ENCODE measurements at regions not wholly inside any gene's neighbourhood (a gene's known extent, or its start where the extent isn't known, plus 50 kb on each side); places are given as distances from the start of the nearest gene placed in this dataset.

DNA sequence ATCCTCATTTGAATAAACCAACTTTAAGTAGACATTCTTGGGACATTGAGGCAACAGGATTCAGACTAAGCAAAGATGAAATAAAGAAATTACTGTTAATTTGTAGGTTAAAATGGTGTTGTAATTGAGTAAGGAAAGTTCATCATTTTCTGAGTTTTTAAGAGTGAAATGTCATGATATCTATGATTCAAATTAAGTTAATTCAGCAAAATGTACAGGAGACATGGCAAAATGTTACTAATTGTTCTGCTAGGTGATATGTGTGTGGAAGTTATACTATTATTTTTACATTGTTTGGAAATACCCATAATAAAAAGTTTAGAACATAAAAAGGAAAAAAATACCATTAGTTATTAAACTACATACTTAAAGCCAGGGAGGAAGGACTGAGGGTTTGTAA, 55.0 kb upstream of the EGLN3 start (continued):
- TF ChIP-seq, protein P1, sequence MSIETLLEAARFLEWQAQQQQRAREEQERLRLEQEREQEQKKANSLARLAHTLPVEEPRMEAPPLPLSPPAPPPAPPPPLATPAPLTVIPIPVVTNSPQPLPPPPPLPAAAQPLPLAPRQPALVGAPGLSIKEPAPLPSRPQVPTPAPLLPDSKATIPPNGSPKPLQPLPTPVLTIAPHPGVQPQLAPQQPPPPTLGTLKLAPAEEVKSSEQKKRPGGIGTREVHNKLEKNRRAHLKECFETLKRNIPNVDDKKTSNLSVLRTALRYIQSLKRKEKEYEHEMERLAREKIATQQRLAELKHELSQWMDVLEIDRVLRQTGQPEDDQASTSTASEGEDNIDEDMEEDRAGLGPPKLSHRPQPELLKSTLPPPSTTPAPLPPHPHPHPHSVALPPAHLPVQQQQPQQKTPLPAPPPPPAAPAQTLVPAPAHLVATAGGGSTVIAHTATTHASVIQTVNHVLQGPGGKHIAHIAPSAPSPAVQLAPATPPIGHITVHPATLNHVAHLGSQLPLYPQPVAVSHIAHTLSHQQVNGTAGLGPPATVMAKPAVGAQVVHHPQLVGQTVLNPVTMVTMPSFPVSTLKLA (conservative IDR thresholded peaks at IDR 0.05): no peak
- peak; percentile 46 for TF ChIP-seq C11orf30 (IDR thresholded peaks at IDR 0.05; ENCODE audit: low read depth)
- no peak for TF ChIP-seq THRAP3 (IDR thresholded peaks at IDR 0.05; ENCODE audit: borderline replicate concordance)
- TF ChIP-seq RBM15 (IDR thresholded peaks at IDR 0.05; ENCODE audit: insufficient read depth, low read length): no peak
- peak; percentile 73 for TF ChIP-seq ZNF316 (IDR thresholded peaks at IDR 0.05)
- no peak for TF ChIP-seq PTRF (tag; IDR thresholded peaks at IDR 0.05)
- no peak for TF ChIP-seq CBFA2T3 (IDR thresholded peaks at IDR 0.05)
- no peak for TF ChIP-seq SIRT6 (IDR thresholded peaks at IDR 0.05; ENCODE audit: low read depth, low read length)
- no peak for TF ChIP-seq SRSF7 (optimal IDR thresholded peaks at IDR 0.05; ENCODE audit: low read depth, low read length)
- no peak for TF ChIP-seq ETV6 (IDR thresholded peaks at IDR 0.05; ENCODE audit: borderline replicate concordance in 1 of 2, low read depth in 2 of 2, low read length in 1 of 2)
- no peak for TF ChIP-seq ETV6 (CRISPR knock-in tag; IDR thresholded peaks at IDR 0.05; ENCODE audit: borderline replicate concordance)
- TF ChIP-seq GABPB1 (CRISPR knock-in tag; IDR thresholded peaks at IDR 0.05): no peak
- TF ChIP-seq NCOA6 (IDR thresholded peaks at IDR 0.05): no peak
- TF ChIP-seq RBM14 (IDR thresholded peaks at IDR 0.05; ENCODE audit: borderline replicate concordance, insufficient read depth, low read depth, low read length): no peak
- TF ChIP-seq, protein P2, sequence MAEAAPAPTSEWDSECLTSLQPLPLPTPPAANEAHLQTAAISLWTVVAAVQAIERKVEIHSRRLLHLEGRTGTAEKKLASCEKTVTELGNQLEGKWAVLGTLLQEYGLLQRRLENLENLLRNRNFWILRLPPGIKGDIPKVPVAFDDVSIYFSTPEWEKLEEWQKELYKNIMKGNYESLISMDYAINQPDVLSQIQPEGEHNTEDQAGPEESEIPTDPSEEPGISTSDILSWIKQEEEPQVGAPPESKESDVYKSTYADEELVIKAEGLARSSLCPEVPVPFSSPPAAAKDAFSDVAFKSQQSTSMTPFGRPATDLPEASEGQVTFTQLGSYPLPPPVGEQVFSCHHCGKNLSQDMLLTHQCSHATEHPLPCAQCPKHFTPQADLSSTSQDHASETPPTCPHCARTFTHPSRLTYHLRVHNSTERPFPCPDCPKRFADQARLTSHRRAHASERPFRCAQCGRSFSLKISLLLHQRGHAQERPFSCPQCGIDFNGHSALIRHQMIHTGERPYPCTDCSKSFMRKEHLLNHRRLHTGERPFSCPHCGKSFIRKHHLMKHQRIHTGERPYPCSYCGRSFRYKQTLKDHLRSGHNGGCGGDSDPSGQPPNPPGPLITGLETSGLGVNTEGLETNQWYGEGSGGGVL (CRISPR knock-in tag; IDR thresholded peaks at IDR 0.05): no peak
- TF ChIP-seq, protein P3, sequence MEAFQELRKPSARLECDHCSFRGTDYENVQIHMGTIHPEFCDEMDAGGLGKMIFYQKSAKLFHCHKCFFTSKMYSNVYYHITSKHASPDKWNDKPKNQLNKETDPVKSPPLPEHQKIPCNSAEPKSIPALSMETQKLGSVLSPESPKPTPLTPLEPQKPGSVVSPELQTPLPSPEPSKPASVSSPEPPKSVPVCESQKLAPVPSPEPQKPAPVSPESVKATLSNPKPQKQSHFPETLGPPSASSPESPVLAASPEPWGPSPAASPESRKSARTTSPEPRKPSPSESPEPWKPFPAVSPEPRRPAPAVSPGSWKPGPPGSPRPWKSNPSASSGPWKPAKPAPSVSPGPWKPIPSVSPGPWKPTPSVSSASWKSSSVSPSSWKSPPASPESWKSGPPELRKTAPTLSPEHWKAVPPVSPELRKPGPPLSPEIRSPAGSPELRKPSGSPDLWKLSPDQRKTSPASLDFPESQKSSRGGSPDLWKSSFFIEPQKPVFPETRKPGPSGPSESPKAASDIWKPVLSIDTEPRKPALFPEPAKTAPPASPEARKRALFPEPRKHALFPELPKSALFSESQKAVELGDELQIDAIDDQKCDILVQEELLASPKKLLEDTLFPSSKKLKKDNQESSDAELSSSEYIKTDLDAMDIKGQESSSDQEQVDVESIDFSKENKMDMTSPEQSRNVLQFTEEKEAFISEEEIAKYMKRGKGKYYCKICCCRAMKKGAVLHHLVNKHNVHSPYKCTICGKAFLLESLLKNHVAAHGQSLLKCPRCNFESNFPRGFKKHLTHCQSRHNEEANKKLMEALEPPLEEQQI (IDR thresholded peaks at IDR 0.05): no peak
- TF ChIP-seq LCOR (CRISPR knock-in tag; IDR thresholded peaks at IDR 0.05): no peak
- TF ChIP-seq CBX5 (IDR thresholded peaks at IDR 0.05; ENCODE audit: borderline replicate concordance, low read depth): no peak
- TF ChIP-seq, protein P4, sequence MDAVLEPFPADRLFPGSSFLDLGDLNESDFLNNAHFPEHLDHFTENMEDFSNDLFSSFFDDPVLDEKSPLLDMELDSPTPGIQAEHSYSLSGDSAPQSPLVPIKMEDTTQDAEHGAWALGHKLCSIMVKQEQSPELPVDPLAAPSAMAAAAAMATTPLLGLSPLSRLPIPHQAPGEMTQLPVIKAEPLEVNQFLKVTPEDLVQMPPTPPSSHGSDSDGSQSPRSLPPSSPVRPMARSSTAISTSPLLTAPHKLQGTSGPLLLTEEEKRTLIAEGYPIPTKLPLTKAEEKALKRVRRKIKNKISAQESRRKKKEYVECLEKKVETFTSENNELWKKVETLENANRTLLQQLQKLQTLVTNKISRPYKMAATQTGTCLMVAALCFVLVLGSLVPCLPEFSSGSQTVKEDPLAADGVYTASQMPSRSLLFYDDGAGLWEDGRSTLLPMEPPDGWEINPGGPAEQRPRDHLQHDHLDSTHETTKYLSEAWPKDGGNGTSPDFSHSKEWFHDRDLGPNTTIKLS (IDR thresholded peaks at IDR 0.05; ENCODE audit: borderline replicate concordance, low read depth): no peak
- TF ChIP-seq, protein P5, sequence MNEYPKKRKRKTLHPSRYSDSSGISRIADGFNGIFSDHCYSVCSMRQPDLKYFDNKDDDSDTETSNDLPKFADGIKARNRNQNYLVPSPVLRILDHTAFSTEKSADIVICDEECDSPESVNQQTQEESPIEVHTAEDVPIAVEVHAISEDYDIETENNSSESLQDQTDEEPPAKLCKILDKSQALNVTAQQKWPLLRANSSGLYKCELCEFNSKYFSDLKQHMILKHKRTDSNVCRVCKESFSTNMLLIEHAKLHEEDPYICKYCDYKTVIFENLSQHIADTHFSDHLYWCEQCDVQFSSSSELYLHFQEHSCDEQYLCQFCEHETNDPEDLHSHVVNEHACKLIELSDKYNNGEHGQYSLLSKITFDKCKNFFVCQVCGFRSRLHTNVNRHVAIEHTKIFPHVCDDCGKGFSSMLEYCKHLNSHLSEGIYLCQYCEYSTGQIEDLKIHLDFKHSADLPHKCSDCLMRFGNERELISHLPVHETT (CRISPR knock-in tag; conservative IDR thresholded peaks at IDR 0.05 in 1 of 2, IDR thresholded peaks at IDR 0.05 in 1 of 2): no peak
- TF ChIP-seq EHMT2 (IDR thresholded peaks at IDR 0.05): no peak

Measured in K562 (cell line).